SK-N-MC (cell line): ENCODE measurements at regions not wholly inside any gene's neighbourhood (a gene's known extent, or its start where the extent isn't known, plus 50 kb on each side); places are given as distances from the start of the nearest gene placed in this dataset.

Experiments used
- EZH2 ChIP-seq: fragments of 200-600 bp; sonication (generic); IDR thresholded peaks from one replicate; pipeline ENCODE4 v1.6.1; 2017; ENCODE audit warnings: antibody characterized with exemption
- FOXP2 ChIP-seq: optimal IDR thresholded peaks from 2 replicates; pipeline ENCODE3; 2011; ENCODE audit warnings: mild to moderate bottlenecking, moderate library complexity; ENCODE audit not compliant: insufficient read depth; ENCODE audit errors: extremely low read length, control extremely low read depth
- POLR2AphosphoS5 ChIP-seq: IDR thresholded peaks from 2 replicates; pipeline ENCODE4 v1.6.1; 2012; ENCODE audit warnings: mild to moderate bottlenecking, low read depth, low read length, borderline replicate concordance

GRCh38 chr20:39829256-39829655 is 859.8 kb downstream of the MAFB start:
- TF ChIP-seq POLR2AphosphoS5 (0 out of 2 replicates have a peak, but pooled peaks have one; percentile 1), EZH2 (no peak), FOXP2 (peak; percentile 6)
